Astrocyte (in vitro differentiated cells and primary cell): ENCODE measurements at regions not wholly inside any gene's neighbourhood (a gene's known extent, or its start where the extent isn't known, plus 50 kb on each side); places are given as distances from the start of the nearest gene placed in this dataset.

Experiments
- CTCF ChIP-seq: IDR thresholded peaks from 2 replicates; pipeline ENCODE4 v1.5.1; 2011; ENCODE audit warnings: low read depth, mild to moderate bottlenecking, inconsistent platforms, low read length, moderate library complexity; ENCODE audit not compliant: insufficient read depth
- EZH2 ChIP-seq: IDR thresholded peaks from 2 replicates; pipeline ENCODE4 v1.6.1; 2012; ENCODE audit warnings: mild to moderate bottlenecking, low read length, inconsistent platforms; ENCODE audit not compliant: insufficient read depth

GRCh38 chr2:59021786-59022185, 780.7 kb upstream of the FANCL start:
- TF ChIP-seq CTCF (no peak), EZH2 (no peak)
